ENCODE measurements at regions not wholly inside any gene's neighbourhood (a gene's known extent, or its start where the extent isn't known, plus 50 kb on each side); places are given as distances from the start of the nearest gene placed in this dataset.

DNA sequence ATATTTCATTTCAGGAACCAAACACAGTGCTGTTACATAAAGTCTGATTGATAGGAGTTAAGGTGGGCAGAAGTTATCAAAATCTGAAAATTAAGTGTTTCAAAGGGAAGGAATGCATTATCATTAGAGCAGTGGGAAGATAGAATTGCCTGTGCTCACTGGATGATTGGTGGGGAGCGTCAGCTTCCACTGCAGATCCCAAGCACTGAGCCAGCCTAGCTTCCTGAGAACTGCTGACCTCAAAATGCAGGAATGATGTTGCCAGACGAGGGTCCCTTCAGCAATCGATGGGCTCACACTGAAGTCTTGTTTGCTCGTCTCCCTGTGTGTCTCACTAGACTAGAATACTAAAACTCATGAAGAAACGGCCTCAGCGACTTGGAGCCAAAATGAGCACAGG is 110.0 kb upstream of the PHACTR1 start:
- no peak overlapping the region for H3K4me3 ChIP-seq (ENCODE audit: control insufficient read depth, low read depth, low read length)
- no peak for DNase-seq (ENCODE audit: low read depth)
- no peak for TF ChIP-seq CTCF (IDR thresholded peaks at IDR 0.05; ENCODE audit: control insufficient read depth, insufficient read depth, low read depth, low read length, missing control alignments)

GRCh38 chr6:12608016-12608860 is 108.3 kb upstream of the PHACTR1 start:
- H3K4me3 ChIP-seq (ENCODE audit: control insufficient read depth, low read depth, low read length), result no peak overlapping the region
- no peak for DNase-seq (ENCODE audit: low read depth)
- TF ChIP-seq CTCF (IDR thresholded peaks at IDR 0.05; ENCODE audit: control insufficient read depth, insufficient read depth, low read depth, low read length, missing control alignments), result no peak

DNA sequence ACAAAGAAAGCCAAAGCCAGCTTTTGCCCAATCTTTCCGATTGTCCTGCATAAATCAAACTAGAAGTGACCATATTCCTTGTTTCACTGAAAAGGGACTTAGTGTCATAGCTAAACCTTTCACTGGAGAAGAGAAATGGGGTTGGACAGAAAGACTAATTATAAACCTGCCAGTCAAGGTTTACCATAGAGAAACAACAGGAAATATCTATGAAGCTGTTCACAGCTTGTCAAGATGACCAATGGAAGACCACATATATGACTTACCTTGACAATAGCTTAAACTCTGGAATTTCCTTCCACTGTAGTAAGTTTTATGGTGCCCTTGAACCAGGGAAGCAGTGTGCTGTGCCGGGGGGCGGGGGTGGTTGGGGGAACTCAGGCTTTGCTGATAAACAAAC is 107.7 kb upstream of the PHACTR1 start:
- TF ChIP-seq CTCF (IDR thresholded peaks at IDR 0.05; ENCODE audit: control insufficient read depth, insufficient read depth, low read depth, low read length, missing control alignments), result no peak
- H3K4me3 ChIP-seq (ENCODE audit: control insufficient read depth, low read depth, low read length), result no peak overlapping the region
- DNase-seq (ENCODE audit: low read depth), result no peak

- TF ChIP-seq CTCF (IDR thresholded peaks at IDR 0.05; ENCODE audit: control insufficient read depth, insufficient read depth, low read depth, low read length, missing control alignments), result no peak
- no peak overlapping the region for H3K4me3 ChIP-seq (ENCODE audit: control insufficient read depth, low read depth, low read length)
- no peak for DNase-seq (ENCODE audit: low read depth)
These were observed 106.8 kb upstream of the PHACTR1 start for GRCh38 chr6:12609751-12610150.

- no peak for DNase-seq (ENCODE audit: low read depth)
- no peak overlapping the region for H3K4me3 ChIP-seq (ENCODE audit: control insufficient read depth, low read depth, low read length)
- TF ChIP-seq CTCF (IDR thresholded peaks at IDR 0.05; ENCODE audit: control insufficient read depth, insufficient read depth, low read depth, low read length, missing control alignments), result no peak
These were observed 105.7 kb upstream of the PHACTR1 start for GRCh38 chr6:12610862-12611261.

- TF ChIP-seq CTCF (IDR thresholded peaks at IDR 0.05; ENCODE audit: control insufficient read depth, insufficient read depth, low read depth, low read length, missing control alignments), result no peak
- no peak for DNase-seq (ENCODE audit: low read depth)
- no peak overlapping the region for H3K4me3 ChIP-seq (ENCODE audit: control insufficient read depth, low read depth, low read length)
These were observed 102.8 kb upstream of the PHACTR1 start for GRCh38 chr6:12613811-12614210.
